GM21515 (cell line): ENCODE measurements at regions not wholly inside any gene's neighbourhood (a gene's known extent, or its start where the extent isn't known, plus 50 kb on each side); places are given as distances from the start of the nearest gene placed in this dataset.

Experiments
- ATAC-seq: cut with Tn5 transposase; IDR thresholded peaks from one replicate; pipeline ENCODE4 v1.9.1; 2021; ENCODE audit not compliant: unreplicated experiment

GRCh38 chr17:14688134-14688533 is 387.3 kb downstream of the HS3ST3B1 start:
- no peak for ATAC-seq

- no peak for ATAC-seq
Measured at GRCh38 chr17:14672830-14673229, 371.9 kb downstream of the HS3ST3B1 start.

GRCh38 chr17:14670861-14671260 is 370.0 kb downstream of the HS3ST3B1 start:
- ATAC-seq: no peak

- no peak for ATAC-seq
Measured at GRCh38 chr17:14664511-14664910, 363.6 kb downstream of the HS3ST3B1 start.

- ATAC-seq: no peak
Measured at GRCh38 chr17:14641117-14641516, 340.2 kb downstream of the HS3ST3B1 start.

- no peak for ATAC-seq
Measured at GRCh38 chr17:14637260-14637659, 336.4 kb downstream of the HS3ST3B1 start.

GRCh38 chr17:14630621-14631020 is 329.7 kb downstream of the HS3ST3B1 start:
- no peak for ATAC-seq

GRCh38 chr17:14630046-14630445 is 329.2 kb downstream of the HS3ST3B1 start:
- no peak for ATAC-seq

GRCh38 chr17:14622615-14623101 is 321.8 kb downstream of the HS3ST3B1 start:
- no peak for ATAC-seq

- ATAC-seq: no peak
Measured at GRCh38 chr17:14621826-14622614, 321.1 kb downstream of the HS3ST3B1 start.

- no peak for ATAC-seq
Measured at GRCh38 chr17:14619821-14620220, 318.9 kb downstream of the HS3ST3B1 start.

GRCh38 chr17:14616528-14616927 is 315.6 kb downstream of the HS3ST3B1 start:
- no peak for ATAC-seq

- ATAC-seq: no peak
Measured at GRCh38 chr17:14605267-14605599, 304.4 kb downstream of the HS3ST3B1 start.

- no peak for ATAC-seq
Measured at GRCh38 chr17:14604591-14605266, 303.8 kb downstream of the HS3ST3B1 start.

- no peak for ATAC-seq
Measured at GRCh38 chr17:14596224-14596623, 295.3 kb downstream of the HS3ST3B1 start.

GRCh38 chr17:14595656-14596055 is 294.8 kb downstream of the HS3ST3B1 start:
- no peak for ATAC-seq

GRCh38 chr17:14594690-14595089 is 293.8 kb downstream of the HS3ST3B1 start:
- ATAC-seq: no peak

- no peak for ATAC-seq
Measured at GRCh38 chr17:14593956-14594355, 293.1 kb downstream of the HS3ST3B1 start.

- ATAC-seq: no peak
Measured at GRCh38 chr17:14590459-14591250, 289.8 kb downstream of the HS3ST3B1 start.

- ATAC-seq: no peak
Measured at GRCh38 chr17:14585099-14585498, 284.2 kb downstream of the HS3ST3B1 start.

- ATAC-seq: no peak
Measured at GRCh38 chr17:14582996-14583395, 282.1 kb downstream of the HS3ST3B1 start.
